Immature natural killer cell (primary cell): ENCODE measurements at regions not wholly inside any gene's neighbourhood (a gene's known extent, or its start where the extent isn't known, plus 50 kb on each side); places are given as distances from the start of the nearest gene placed in this dataset.

Experiments used
- DNase-seq, 3 donors: peaks; one replicate each; pipeline ENCODE4 v3.0.0; 2022; ENCODE audit warnings: mixed read lengths in 1 of 3
- H3K27ac Mint-ChIP-seq, 6 donors: one replicate each; pipeline ENCODE4 v1.8.0; 2020; ENCODE audit warnings: mixed read lengths in 6 of 6, mild to moderate bottlenecking in 5 of 6, inconsistent platforms in 4 of 6, moderate library complexity in 3 of 6
- H3K27me3 Mint-ChIP-seq, 3 donors: one replicate each; pipeline ENCODE4 v1.8.0; 2020 to 2021; ENCODE audit warnings: low read depth in 3 of 3, mild to moderate bottlenecking in 3 of 3, mixed read lengths in 3 of 3, moderate library complexity in 3 of 3, inconsistent platforms in 1 of 3
- H3K36me3 Mint-ChIP-seq, 3 donors: one replicate each; pipeline ENCODE4 v1.8.0; 2020; ENCODE audit warnings: mixed read lengths in 3 of 3, inconsistent platforms in 2 of 3, mild to moderate bottlenecking in 2 of 3
- H3K4me1 Mint-ChIP-seq, 2 donors: one replicate each; pipeline ENCODE4 v1.8.0; 2020; ENCODE audit warnings: inconsistent platforms in 2 of 2, mild to moderate bottlenecking in 2 of 2, mixed read lengths in 2 of 2, moderate library complexity in 1 of 2
- H3K4me3 Mint-ChIP-seq, 5 donors: one replicate each; pipeline ENCODE4 v1.8.0; 2020; ENCODE audit warnings: mild to moderate bottlenecking in 5 of 5, mixed read lengths in 5 of 5, inconsistent platforms in 3 of 5, moderate library complexity in 3 of 5
- H3K9me3 Mint-ChIP-seq, 6 donors: one replicate each; pipeline ENCODE4 v1.8.0; 2020; ENCODE audit warnings: mild to moderate bottlenecking in 6 of 6, mixed read lengths in 6 of 6, inconsistent platforms in 4 of 6, moderate library complexity in 3 of 6

- peaks cover 1 to 17% (median 2%) of the 10 kb centered on the region in 6 donors for H3K9me3 Mint-ChIP-seq
- no peak overlapping the region for H3K4me3 Mint-ChIP-seq
- peaks cover 2 to 5% (median 2%) of the 10 kb centered on the region in 3 donors for H3K27me3 Mint-ChIP-seq
- no peak overlapping the region for H3K27ac Mint-ChIP-seq
- no peak for DNase-seq
- no peaks in the 10 kb centered on the region for H3K4me1 Mint-ChIP-seq
- no peaks in the 10 kb centered on the region for H3K36me3 Mint-ChIP-seq
Measured at GRCh38 chr2:133674433-133675331, 106.4 kb upstream of the NCKAP5 start.

- Mint-ChIP-seq H3K27ac (no peak overlapping the region), H3K27me3 (peaks cover 2 to 5% (median 2%) of the 10 kb centered on the region in 3 donors), H3K36me3 (no peaks in the 10 kb centered on the region), H3K4me1 (no peaks in the 10 kb centered on the region), H3K9me3 (peaks cover 0 to 17% (median 2%) of the 10 kb centered on the region in 6 donors), H3K4me3 (no peak overlapping the region)
- DNase-seq, result no peak
Measured at GRCh38 chr2:133676392-133677130, 108.3 kb upstream of the NCKAP5 start.

- no peaks in the 10 kb centered on the region for H3K36me3 Mint-ChIP-seq
Measured at GRCh38 chr2:133680343-133681049, 112.2 kb upstream of the NCKAP5 start.

GRCh38 chr2:133682347-133682746 lies 114.1 kb upstream of the NCKAP5 start:
- no peak overlapping the region for H3K4me3 Mint-ChIP-seq
- no peak for DNase-seq
- H3K36me3 Mint-ChIP-seq, result no peaks in the 10 kb centered on the region
- H3K27me3 Mint-ChIP-seq, result no peaks in the 10 kb centered on the region
- H3K27ac Mint-ChIP-seq, result no peak overlapping the region
- no peaks in the 10 kb centered on the region for H3K4me1 Mint-ChIP-seq
- peaks cover 0 to 6% (median 0%) of the 10 kb centered on the region in 6 donors for H3K9me3 Mint-ChIP-seq

More at GRCh38 chr2:133680343-133681049, 112.2 kb upstream of the NCKAP5 start:
- DNase-seq, result no peak
- no peaks in the 10 kb centered on the region for H3K4me1 Mint-ChIP-seq
- no peaks in the 10 kb centered on the region for H3K27me3 Mint-ChIP-seq
- peaks cover 0 to 14% (median 0%) of the 10 kb centered on the region in 6 donors for H3K9me3 Mint-ChIP-seq
- H3K4me3 Mint-ChIP-seq, result no peak overlapping the region
- no peak overlapping the region for H3K27ac Mint-ChIP-seq

GRCh38 chr2:133682906-133683305 lies 114.6 kb upstream of the NCKAP5 start:
- Mint-ChIP-seq H3K4me1 (no peaks in the 10 kb centered on the region), H3K27ac (no peak overlapping the region)

GRCh38 chr2:133685636-133686215 lies 117.5 kb upstream of the NCKAP5 start:
- Mint-ChIP-seq H3K27ac (no peak overlapping the region), H3K27me3 (no peaks in the 10 kb centered on the region), H3K36me3 (no peaks in the 10 kb centered on the region)

More at GRCh38 chr2:133682906-133683305, 114.6 kb upstream of the NCKAP5 start:
- DNase-seq, result no peak
- peaks cover 0 to 6% (median under 1%) of the 10 kb centered on the region in 6 donors for H3K9me3 Mint-ChIP-seq
- H3K27me3 Mint-ChIP-seq, result no peaks in the 10 kb centered on the region
- H3K4me3 Mint-ChIP-seq, result no peak overlapping the region
- H3K36me3 Mint-ChIP-seq, result no peaks in the 10 kb centered on the region

GRCh38 chr2:133690780-133691179 lies 122.5 kb upstream of the NCKAP5 start:
- no peaks in the 10 kb centered on the region for H3K36me3 Mint-ChIP-seq
- H3K4me1 Mint-ChIP-seq, result no peaks in the 10 kb centered on the region
- no peak overlapping the region for H3K27ac Mint-ChIP-seq
- no peak overlapping the region for H3K4me3 Mint-ChIP-seq
- H3K9me3 Mint-ChIP-seq, result peaks cover 0 to 12% (median 4%) of the 10 kb centered on the region in 6 donors
- DNase-seq, result no peak
- no peaks in the 10 kb centered on the region for H3K27me3 Mint-ChIP-seq

More at GRCh38 chr2:133685636-133686215, 117.5 kb upstream of the NCKAP5 start:
- no peaks in the 10 kb centered on the region for H3K4me1 Mint-ChIP-seq
- H3K9me3 Mint-ChIP-seq, result peaks cover 0 to 8% (median 0%) of the 10 kb centered on the region in 6 donors
- DNase-seq, result no peak
- H3K4me3 Mint-ChIP-seq, result no peak overlapping the region

GRCh38 chr2:133691336-133691735 lies 123.1 kb upstream of the NCKAP5 start:
- no peaks in the 10 kb centered on the region for H3K36me3 Mint-ChIP-seq
- no peak for DNase-seq
- H3K4me1 Mint-ChIP-seq, result no peaks in the 10 kb centered on the region
- no peaks in the 10 kb centered on the region for H3K27me3 Mint-ChIP-seq
- no peak overlapping the region for H3K27ac Mint-ChIP-seq
- no peak overlapping the region for H3K4me3 Mint-ChIP-seq
- peaks cover 0 to 12% (median 4%) of the 10 kb centered on the region in 6 donors for H3K9me3 Mint-ChIP-seq

- Mint-ChIP-seq H3K27me3 (peaks cover 0 to 3% (median 2%) of the 10 kb centered on the region in 3 donors), H3K27ac (no peak overlapping the region), H3K36me3 (no peaks in the 10 kb centered on the region), H3K4me1 (no peaks in the 10 kb centered on the region), H3K4me3 (no peak overlapping the region), H3K9me3 (peaks cover 0 to 8% (median 6%) of the 10 kb centered on the region in 6 donors)
- DNase-seq, result no peak
Measured at GRCh38 chr2:133705287-133705686, 137.0 kb upstream of the NCKAP5 start.

- no peak overlapping the region for H3K27ac Mint-ChIP-seq
- no peaks in the 10 kb centered on the region for H3K36me3 Mint-ChIP-seq
- no peak for DNase-seq
- H3K27me3 Mint-ChIP-seq, result peaks cover 0 to 2% (median 2%) of the 10 kb centered on the region in 3 donors
- no peak overlapping the region for H3K4me3 Mint-ChIP-seq
- H3K4me1 Mint-ChIP-seq, result no peaks in the 10 kb centered on the region
- peaks cover 0 to 6% (median 4%) of the 10 kb centered on the region in 6 donors for H3K9me3 Mint-ChIP-seq
Measured at GRCh38 chr2:133710613-133711012, 142.3 kb upstream of the NCKAP5 start.

- Mint-ChIP-seq H3K27me3 (peaks cover 0 to 2% (median 2%) of the 10 kb centered on the region in 3 donors), H3K27ac (no peak overlapping the region), H3K36me3 (no peaks in the 10 kb centered on the region), H3K4me1 (no peaks in the 10 kb centered on the region), H3K4me3 (no peak overlapping the region), H3K9me3 (peaks cover 0 to 6% (median 4%) of the 10 kb centered on the region in 6 donors)
- no peak for DNase-seq
Measured at GRCh38 chr2:133711201-133711600, 142.9 kb upstream of the NCKAP5 start.

GRCh38 chr2:133711806-133712205 lies 143.5 kb upstream of the NCKAP5 start:
- no peak overlapping the region for H3K4me3 Mint-ChIP-seq
- no peak for DNase-seq
- H3K4me1 Mint-ChIP-seq, result no peaks in the 10 kb centered on the region
- H3K9me3 Mint-ChIP-seq, result peaks cover 2 to 6% (median 4%) of the 10 kb centered on the region in 6 donors
- H3K27ac Mint-ChIP-seq, result no peak overlapping the region
- no peaks in the 10 kb centered on the region for H3K36me3 Mint-ChIP-seq
- peaks cover 0 to 2% (median 2%) of the 10 kb centered on the region in 3 donors for H3K27me3 Mint-ChIP-seq

- H3K4me3 Mint-ChIP-seq, result no peak overlapping the region
- peaks cover 1 to 2% (median 2%) of the 10 kb centered on the region in 3 donors for H3K27me3 Mint-ChIP-seq
- peaks cover 2 to 6% (median 4%) of the 10 kb centered on the region in 6 donors for H3K9me3 Mint-ChIP-seq
- H3K36me3 Mint-ChIP-seq, result no peaks in the 10 kb centered on the region
- no peaks in the 10 kb centered on the region for H3K4me1 Mint-ChIP-seq
- no peak for DNase-seq
- no peak overlapping the region for H3K27ac Mint-ChIP-seq
Measured at GRCh38 chr2:133712369-133712768, 144.1 kb upstream of the NCKAP5 start.
